Dedifferentiated amniotic fluid mesenchymal stem cell (primary cell): ENCODE measurements at regions not wholly inside any gene's neighbourhood (a gene's known extent, or its start where the extent isn't known, plus 50 kb on each side); places are given as distances from the start of the nearest gene placed in this dataset.

Source experiments
- DNase-seq: peaks from one replicate; pipeline ENCODE4 v3.0.0-alpha.2; 2016; ENCODE audit errors: extremely low spot score

GRCh38 chr2:120654381-120655134 is 81.1 kb upstream of the GLI2 start:
- no peak for DNase-seq

- no peak for DNase-seq
These were observed 79.3 kb upstream of the GLI2 start for GRCh38 chr2:120656273-120656950.

GRCh38 chr2:120658042-120658769 is 77.5 kb upstream of the GLI2 start:
- no peak for DNase-seq

- DNase-seq: no peak
These were observed 76.9 kb upstream of the GLI2 start for GRCh38 chr2:120658770-120659158.

- no peak for DNase-seq
These were observed 76.2 kb upstream of the GLI2 start for GRCh38 chr2:120659275-120659977.

GRCh38 chr2:120660056-120660694 is 75.5 kb upstream of the GLI2 start:
- DNase-seq: no peak

- DNase-seq: no peak
These were observed 74.8 kb upstream of the GLI2 start for GRCh38 chr2:120660771-120661459.

GRCh38 chr2:120661551-120661950 is 74.1 kb upstream of the GLI2 start:
- no peak for DNase-seq

- no peak for DNase-seq
These were observed 73.6 kb upstream of the GLI2 start for GRCh38 chr2:120662046-120662445.

GRCh38 chr2:120662746-120663145 is 72.9 kb upstream of the GLI2 start:
- no peak for DNase-seq

GRCh38 chr2:120666433-120666832 is 69.2 kb upstream of the GLI2 start:
- no peak for DNase-seq

GRCh38 chr2:120667981-120668380 is 67.7 kb upstream of the GLI2 start:
- DNase-seq: no peak

GRCh38 chr2:120669121-120669952 is 66.3 kb upstream of the GLI2 start:
- no peak for DNase-seq

GRCh38 chr2:120669971-120670370 is 65.7 kb upstream of the GLI2 start:
- DNase-seq: no peak

- no peak for DNase-seq
These were observed 65.3 kb upstream of the GLI2 start for GRCh38 chr2:120670371-120670770.

GRCh38 chr2:120670771-120671480 is 64.7 kb upstream of the GLI2 start:
- DNase-seq: no peak

GRCh38 chr2:120672526-120673204 is 63.0 kb upstream of the GLI2 start:
- no peak for DNase-seq

- no peak for DNase-seq
These were observed 62.5 kb upstream of the GLI2 start for GRCh38 chr2:120673205-120673550.

- no peak for DNase-seq
These were observed 62.1 kb upstream of the GLI2 start for GRCh38 chr2:120673571-120674061.
